Stomach smooth muscle (tissue), 2 donors: ENCODE measurements at regions not wholly inside any gene's neighbourhood (a gene's known extent, or its start where the extent isn't known, plus 50 kb on each side); places are given as distances from the start of the nearest gene placed in this dataset.

Source experiments
- H3K27ac ChIP-seq: one replicate; pipeline ENCODE4 v1.7.0; 2013; ENCODE audit warnings: mild to moderate bottlenecking, low read length, inconsistent platforms
- H3K27me3 ChIP-seq, 2 donors: one replicate each; pipeline ENCODE4 v1.7.0; 2013; ENCODE audit warnings: low read length in 2 of 2; ENCODE audit not compliant: insufficient read depth in 2 of 2, control insufficient read depth in 1 of 2
- H3K36me3 ChIP-seq, 2 donors: one replicate each; pipeline ENCODE4 v1.7.0; 2013; ENCODE audit warnings: low read length in 2 of 2; ENCODE audit not compliant: control insufficient read depth in 2 of 2, insufficient read depth in 2 of 2
- H3K4me1 ChIP-seq: one replicate; pipeline ENCODE4 v1.7.0; 2013; ENCODE audit warnings: low read length; ENCODE audit not compliant: control insufficient read depth, insufficient read depth
- H3K4me3 ChIP-seq, 2 donors: one replicate each; pipeline ENCODE4 v1.7.0; 2013; ENCODE audit warnings: low read length in 2 of 2
- H3K9ac ChIP-seq, 2 donors: one replicate each; pipeline ENCODE4 v1.7.0; 2013; ENCODE audit warnings: low read length in 2 of 2, mild to moderate bottlenecking in 1 of 2
- H3K9me3 ChIP-seq, 2 donors: one replicate each; pipeline ENCODE4 v1.7.0; 2013; ENCODE audit warnings: low read length in 2 of 2; ENCODE audit not compliant: control insufficient read depth in 2 of 2
- donor health status: healthy.
- donor health status: Pancreatic carcinoma.

DNA sequence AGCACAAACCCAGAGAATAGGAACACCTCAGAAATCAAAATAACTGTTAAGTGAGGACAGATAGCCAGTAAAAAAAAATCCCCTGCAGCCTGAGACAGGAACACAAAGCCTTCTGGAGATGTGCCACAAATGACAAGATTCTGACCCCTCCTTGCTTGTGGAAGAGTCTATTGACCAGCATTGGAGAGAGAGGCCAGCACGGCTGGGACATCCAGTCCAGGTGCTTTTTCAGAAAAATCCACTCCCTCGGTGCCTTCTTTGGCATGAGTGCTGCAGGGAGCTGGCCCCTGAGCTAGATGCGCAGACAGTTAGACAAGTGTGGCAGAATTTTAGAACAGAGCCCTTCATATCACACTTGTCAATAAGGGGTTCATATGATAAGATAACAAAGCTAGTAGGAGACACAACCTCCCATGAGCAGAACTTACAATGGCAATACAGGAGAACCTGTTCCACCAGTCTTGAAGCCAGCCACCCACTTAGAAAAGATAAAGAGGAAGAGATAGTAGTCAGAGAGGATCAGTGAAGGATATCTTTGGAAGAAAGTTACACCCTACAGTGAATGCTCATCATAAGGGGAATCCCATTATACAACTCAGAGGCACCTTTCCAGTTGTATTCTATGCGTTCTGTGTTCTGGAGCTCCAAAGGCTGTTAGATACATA lies 298.4 kb downstream of the TLE1 start:
- Histone ChIP-seq H3K4me1 (peaks cover 19% of the 10 kb centered on the region), H3K27ac (no peak overlapping the region), H3K4me3 (no peak overlapping the region), H3K9ac (no peak overlapping the region), H3K36me3 (no peaks in the 10 kb centered on the region), H3K27me3 (no peaks in the 10 kb centered on the region), H3K9me3 (no peaks in the 10 kb centered on the region)

DNA sequence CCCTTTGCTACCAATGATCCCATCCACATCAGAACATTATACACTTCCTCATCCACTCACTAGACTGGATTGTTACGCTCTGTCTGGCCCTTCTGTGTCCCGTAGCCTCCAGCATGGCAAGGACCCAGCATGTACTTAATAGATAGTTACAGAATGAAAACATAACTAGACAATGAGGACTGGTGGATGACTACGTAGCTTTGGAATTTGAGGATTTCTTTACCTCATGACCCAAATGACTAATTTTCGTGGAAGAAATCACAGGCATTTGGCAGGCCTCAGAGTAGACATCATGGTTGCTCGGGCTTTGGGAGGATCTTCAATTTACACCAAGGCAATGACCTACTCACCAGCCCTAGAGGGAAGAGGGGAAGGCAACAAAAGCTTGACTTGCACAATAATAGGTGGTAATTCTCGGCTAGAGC lies 299.8 kb downstream of the TLE1 start:
- no peaks in the 10 kb centered on the region for H3K36me3 ChIP-seq
- no peak overlapping the region for H3K27ac ChIP-seq
- no peak overlapping the region for H3K9ac ChIP-seq
- no peaks in the 10 kb centered on the region for H3K9me3 ChIP-seq
- no peak overlapping the region for H3K4me3 ChIP-seq
- no peaks in the 10 kb centered on the region for H3K27me3 ChIP-seq
- H3K4me1 ChIP-seq, result peaks cover 7% of the 10 kb centered on the region

- Histone ChIP-seq H3K4me1 (peaks cover 3% of the 10 kb centered on the region), H3K36me3 (no peaks in the 10 kb centered on the region), H3K27ac (no peak overlapping the region), H3K4me3 (no peak overlapping the region), H3K27me3 (no peaks in the 10 kb centered on the region), H3K9ac (no peak overlapping the region), H3K9me3 (no peaks in the 10 kb centered on the region)
Observed at GRCh38 chr9:81388831-81389230, 300.5 kb downstream of the TLE1 start.

DNA sequence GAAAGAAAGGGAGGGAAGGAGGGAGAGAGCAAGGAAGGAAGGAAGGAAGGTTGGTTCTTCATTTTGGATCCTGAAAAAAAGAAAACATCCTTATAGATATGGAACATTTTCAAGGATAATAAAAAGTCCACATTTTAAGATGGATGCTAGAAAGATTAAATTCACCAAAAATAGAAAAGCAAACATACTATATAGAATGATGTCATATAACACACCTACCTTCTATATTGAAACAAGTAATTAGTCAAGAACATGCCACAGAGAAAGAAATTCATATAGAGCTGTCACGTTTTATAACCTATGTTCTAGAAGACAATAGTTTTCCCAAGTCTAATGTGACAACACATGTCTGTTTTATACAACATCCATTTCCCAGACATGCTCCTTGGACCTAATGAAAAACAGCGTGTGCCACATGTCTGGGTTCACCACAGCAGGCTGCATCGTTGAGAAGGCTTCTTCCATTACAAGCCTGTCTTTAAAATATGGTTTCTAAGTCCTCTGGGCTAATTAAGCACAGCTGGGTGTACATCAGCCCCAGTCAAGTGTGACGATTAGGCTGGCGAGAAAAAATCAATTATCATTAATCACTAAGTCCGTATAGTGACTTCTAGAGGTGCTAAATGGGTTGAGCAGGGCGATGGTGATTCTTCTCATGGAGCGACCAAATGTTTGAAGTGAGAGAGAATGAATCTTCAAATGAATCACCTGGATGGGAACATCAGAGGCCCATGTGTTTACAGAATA lies 301.8 kb downstream of the TLE1 start:
- Histone ChIP-seq H3K4me3 (no peak overlapping the region), H3K27ac (no peak overlapping the region), H3K9me3 (no peaks in the 10 kb centered on the region), H3K27me3 (no peaks in the 10 kb centered on the region), H3K4me1 (no peaks in the 10 kb centered on the region), H3K9ac (no peak overlapping the region), H3K36me3 (no peaks in the 10 kb centered on the region)

GRCh38 chr9:81384911-81385310 lies 304.4 kb downstream of the TLE1 start:
- no peaks in the 10 kb centered on the region for H3K4me1 ChIP-seq
- H3K27ac ChIP-seq, result no peak overlapping the region
- H3K9ac ChIP-seq, result no peak overlapping the region
- no peaks in the 10 kb centered on the region for H3K36me3 ChIP-seq
- H3K27me3 ChIP-seq, result no peaks in the 10 kb centered on the region
- H3K9me3 ChIP-seq, result no peaks in the 10 kb centered on the region
- H3K4me3 ChIP-seq, result no peak overlapping the region

- H3K9ac ChIP-seq, result no peak overlapping the region
- no peak overlapping the region for H3K27ac ChIP-seq
- no peaks in the 10 kb centered on the region for H3K27me3 ChIP-seq
- H3K4me3 ChIP-seq, result no peak overlapping the region
- no peaks in the 10 kb centered on the region for H3K36me3 ChIP-seq
- H3K9me3 ChIP-seq, result no peaks in the 10 kb centered on the region
- H3K4me1 ChIP-seq, result no peaks in the 10 kb centered on the region
Observed at GRCh38 chr9:81382281-81382680, 307.1 kb downstream of the TLE1 start.

- Histone ChIP-seq H3K9ac (no peak overlapping the region), H3K36me3 (no peaks in the 10 kb centered on the region), H3K27me3 (no peaks in the 10 kb centered on the region), H3K4me3 (no peak overlapping the region), H3K27ac (no peak overlapping the region), H3K9me3 (no peaks in the 10 kb centered on the region), H3K4me1 (no peaks in the 10 kb centered on the region)
Observed at GRCh38 chr9:81381694-81382093, 307.7 kb downstream of the TLE1 start.

DNA sequence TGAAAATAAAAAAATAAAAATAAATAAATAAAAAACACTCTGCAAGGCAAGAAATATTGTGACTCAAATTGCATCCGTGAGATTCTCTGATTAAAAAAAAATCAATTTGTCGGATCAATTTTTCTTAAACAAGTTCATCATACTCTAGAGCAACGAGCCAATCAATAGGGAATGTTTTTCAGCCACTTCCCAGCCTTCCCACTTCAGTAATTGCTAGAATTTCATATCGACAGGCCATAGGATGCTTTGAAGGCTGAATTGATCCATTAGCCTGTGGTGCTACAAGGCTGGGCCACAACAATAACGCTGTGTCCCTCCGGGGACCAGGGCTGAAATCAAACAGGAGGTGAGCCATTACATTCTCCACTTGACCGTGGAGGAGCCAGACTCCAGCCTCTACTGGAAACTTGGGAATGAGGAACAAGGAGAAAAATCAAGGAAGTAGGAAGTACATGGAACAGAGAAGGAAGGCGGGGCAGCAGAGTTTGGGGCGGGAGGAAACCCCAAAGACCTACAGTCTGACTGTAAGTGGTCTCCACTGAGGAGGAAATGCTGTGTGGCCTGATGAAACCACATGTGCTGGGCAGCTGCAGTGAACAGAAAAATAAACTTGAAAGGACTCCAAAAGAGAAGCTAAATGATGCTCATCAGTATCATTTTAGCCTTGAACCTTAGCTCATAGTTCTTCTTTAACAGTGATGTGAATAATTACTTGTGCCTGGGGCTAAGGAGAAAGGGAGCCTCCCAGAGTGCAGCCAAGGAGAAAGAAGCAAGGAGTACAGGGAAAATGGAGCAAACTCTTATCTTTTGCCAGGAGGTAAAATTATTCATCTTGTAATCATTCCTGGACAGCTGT lies 308.6 kb downstream of the TLE1 start:
- Histone ChIP-seq H3K9me3 (no peaks in the 10 kb centered on the region), H3K9ac (no peak overlapping the region), H3K4me3 (no peak overlapping the region), H3K36me3 (no peaks in the 10 kb centered on the region), H3K27me3 (no peaks in the 10 kb centered on the region), H3K27ac (no peak overlapping the region), H3K4me1 (no peaks in the 10 kb centered on the region)

GRCh38 chr9:81379655-81380054 lies 309.7 kb downstream of the TLE1 start:
- Histone ChIP-seq H3K9ac (no peak overlapping the region), H3K36me3 (no peaks in the 10 kb centered on the region), H3K27ac (no peak overlapping the region), H3K9me3 (no peaks in the 10 kb centered on the region), H3K27me3 (no peaks in the 10 kb centered on the region), H3K4me3 (no peak overlapping the region), H3K4me1 (peaks cover 5% of the 10 kb centered on the region)

GRCh38 chr9:81377921-81378320 lies 311.4 kb downstream of the TLE1 start:
- Histone ChIP-seq H3K9ac (no peak overlapping the region), H3K36me3 (no peaks in the 10 kb centered on the region), H3K9me3 (no peaks in the 10 kb centered on the region), H3K4me3 (no peak overlapping the region), H3K4me1 (peaks cover 5% of the 10 kb centered on the region), H3K27me3 (no peaks in the 10 kb centered on the region), H3K27ac (no peak overlapping the region)
